HCT116 (cell line): ENCODE measurements at regions not wholly inside any gene's neighbourhood (a gene's known extent, or its start where the extent isn't known, plus 50 kb on each side); places are given as distances from the start of the nearest gene placed in this dataset.

Source experiments
- ATAC-seq: fragments of 200-7000 bp; cut with Tn5 transposase; 2 replicates; pipeline ENCODE4 v1.9.1; 2020; ENCODE audit warnings: mild to moderate bottlenecking, moderate library complexity
- BruUV-seq: library from RNA; stranded (reverse); fragments of 400-500 nt; replicated peaks from 2 replicates; lab custom pipeline; 2021; lab: Mats Ljungman, UMichigan
- CTCF ChIA-PET: fragments of 300-600 bp; sonication (Branson Sonifier 250); formaldehyde crosslinking; loops from one replicate; lab custom pipeline; 2021; ENCODE audit warnings: antibody characterized with exemption; lab: Charles Lee
- POLR2A ChIA-PET: fragments of 300-600, 350-600 bp; sonication (Branson Sonifier 250); formaldehyde crosslinking; loops from one replicate; lab custom pipeline; 2021; ENCODE audit warnings: antibody characterized with exemption; lab: Charles Lee
- RAD21 ChIA-PET, 2 experiments: fragments of 300-600 bp; sonication (Branson Sonifier 250); formaldehyde crosslinking; loops; one replicate each; lab custom pipeline; 2023; ENCODE audit warnings: low total read pairs in 2 of 2; ENCODE audit not compliant: uncharacterized antibody in 2 of 2, unreplicated experiment in 2 of 2, low non-redundant PET in 1 of 2; lab: Charles Lee
- DNase-seq: peaks from one replicate; pipeline ENCODE4 v3.0.0-alpha.2; 2010; ENCODE audit warnings: low read depth, low spot score
- H2AFZ ChIP-seq: fragments of 200-600 bp; shearing (Covaris generic), sonication (generic); 2 replicates; pipeline ENCODE4 v1.6.1; 2017; ENCODE audit warnings: low read depth, mixed run types, mixed read lengths, antibody characterized with exemption, low read length; ENCODE audit not compliant: poor library complexity, severe bottlenecking
- H3K27ac ChIP-seq: 2 replicates; pipeline ENCODE4 v1.5.1; 2012; ENCODE audit warnings: low read depth, low read length
- H3K27me3 ChIP-seq: fragments of 200-600 bp; sonication (generic); 2 replicates; pipeline ENCODE4 v1.6.1; 2016; ENCODE audit warnings: mixed run types, low read length, mixed read lengths; ENCODE audit not compliant: insufficient read depth
- H3K36me3 ChIP-seq, 2 experiments: fragments of 200-500 bp in 1 of 2; fragments of 200-600 bp in 1 of 2; sonication (Bioruptor generic) in 1 of 2; sonication (generic) in 1 of 2; 2 replicates each; pipeline versions ENCODE4 v1.5.1 to v1.6.1; 2014 to 2016; ENCODE audit warnings: low read length in 2 of 2, inconsistent platforms in 1 of 2, mixed read lengths in 1 of 2, mixed run types in 1 of 2; ENCODE audit not compliant: insufficient read depth in 2 of 2, control insufficient read depth in 1 of 2
- H3K4me1 ChIP-seq, 2 experiments: fragments of 200-600 bp in 1 of 2; sonication (generic) in 1 of 2; 2 replicates each; pipeline versions ENCODE4 v1.5.1 to v1.6.1; 2012 to 2017; ENCODE audit warnings: low read length in 2 of 2, inconsistent platforms in 1 of 2, mild to moderate bottlenecking in 1 of 2, mixed read lengths in 1 of 2, mixed run types in 1 of 2, moderate library complexity in 1 of 2; ENCODE audit not compliant: insufficient read depth in 2 of 2, control insufficient read depth in 1 of 2
- H3K4me2 ChIP-seq: fragments of 200-600 bp; sonication (generic); 2 replicates; pipeline ENCODE4 v1.6.1; 2017; ENCODE audit warnings: mixed run types, low read length, mixed read lengths
- H3K4me3 ChIP-seq, 2 experiments: fragments of 200-600 bp in 1 of 2; sonication (generic) in 1 of 2; replicated peaks in 1 of 2; 2 replicates each; pipeline ENCODE4 v1.5.1; 2011 to 2016; ENCODE audit warnings: low read length in 2 of 2, control low read depth in 1 of 2, low read depth in 1 of 2, mild to moderate bottlenecking in 1 of 2, mixed read lengths in 1 of 2, mixed run types in 1 of 2
- H3K79me2 ChIP-seq: fragments of 200-600 bp; sonication (generic); 2 replicates; pipeline ENCODE4 v1.6.1; 2017; ENCODE audit warnings: mild to moderate bottlenecking, mixed run types, low read length, moderate library complexity, mixed read lengths; ENCODE audit not compliant: insufficient read depth
- H3K9ac ChIP-seq: fragments of 200-600 bp; sonication (generic); 2 replicates; pipeline ENCODE4 v1.6.1; 2016; ENCODE audit warnings: low read length, mixed read lengths
- H3K9me2 ChIP-seq: fragments of 200-600 bp; sonication (generic), shearing (Covaris generic); 2 replicates; pipeline ENCODE4 v1.6.1; 2017; ENCODE audit warnings: mixed run types, mild to moderate bottlenecking, moderate library complexity; ENCODE audit not compliant: insufficient read depth
- H3K9me3 ChIP-seq, 2 experiments: fragments of 200-500 bp in 1 of 2; fragments of 200-600 bp in 1 of 2; sonication (Bioruptor generic) in 1 of 2; sonication (generic) in 1 of 2; 2 replicates each; pipeline ENCODE4 v1.6.1; 2014 to 2017; ENCODE audit warnings: low read length in 2 of 2, mixed read lengths in 2 of 2, inconsistent platforms in 1 of 2, low read depth in 1 of 2, mild to moderate bottlenecking in 1 of 2, mixed run types in 1 of 2, moderate library complexity in 1 of 2; ENCODE audit not compliant: control insufficient read depth in 1 of 2, insufficient read depth in 1 of 2
- H4K20me1 ChIP-seq: fragments of 200-600 bp; sonication (generic), shearing (Covaris generic); 2 replicates; pipeline ENCODE4 v1.6.1; 2017; ENCODE audit warnings: mixed run types, mild to moderate bottlenecking, moderate library complexity; ENCODE audit not compliant: insufficient read depth
- CEBPB ChIP-seq: IDR thresholded peaks from 2 replicates; pipeline ENCODE4 v1.6.1; 2012; ENCODE audit warnings: low read depth
- CTCF ChIP-seq, 3 experiments: fragments of 200-600 bp in 1 of 3; sonication (generic) in 1 of 3; IDR thresholded peaks in 2 of 3; conservative IDR thresholded peaks in 1 of 3; 2 replicates each; pipeline ENCODE4 v1.5.1; 2012 to 2017; ENCODE audit warnings: low read depth in 2 of 3, low read length in 2 of 3, antibody characterized with exemption in 1 of 3, borderline replicate concordance in 1 of 3, control low read depth in 1 of 3, mild to moderate bottlenecking in 1 of 3, mixed read lengths in 1 of 3, mixed run types in 1 of 3, moderate library complexity in 1 of 3; ENCODE audit not compliant: insufficient read depth in 1 of 3
- EGR1 ChIP-seq: IDR thresholded peaks from 2 replicates; pipeline ENCODE4 v1.6.1; 2012; ENCODE audit warnings: low read depth
- ELF1 ChIP-seq: IDR thresholded peaks from 2 replicates; pipeline ENCODE4 v1.6.1; 2012; ENCODE audit warnings: low read depth, borderline replicate concordance
- EZH2 ChIP-seq: fragments of 200-600 bp; sonication (generic); IDR thresholded peaks from 2 replicates; pipeline ENCODE4 v1.6.1; 2017; ENCODE audit warnings: antibody characterized with exemption, mixed run types
- EZH2phosphoT487 ChIP-seq: fragments of 200-600 bp; IDR thresholded peaks from 2 replicates; pipeline ENCODE4 v1.6.1; 2018; ENCODE audit warnings: antibody characterized with exemption, borderline replicate concordance
- FOSL1 ChIP-seq: IDR thresholded peaks from 2 replicates; pipeline ENCODE4 v1.6.1; 2012; ENCODE audit warnings: low read depth
- MAX ChIP-seq: IDR thresholded peaks from 2 replicates; pipeline ENCODE4 v1.6.1; 2012
- POLR2A ChIP-seq: IDR thresholded peaks from 2 replicates; pipeline ENCODE4 v1.7.0; 2011; ENCODE audit warnings: borderline replicate concordance; ENCODE audit not compliant: insufficient read depth, insufficient read length; ENCODE audit errors: extremely low read depth
- POLR2AphosphoS5 ChIP-seq: IDR thresholded peaks from 2 replicates; pipeline ENCODE4 v1.6.1; 2011; ENCODE audit warnings: mild to moderate bottlenecking, low read depth, low read length, moderate library complexity
- RAD21 ChIP-seq: IDR thresholded peaks from 2 replicates; pipeline ENCODE4 v1.6.1; 2012; ENCODE audit warnings: low read depth, mild to moderate bottlenecking
- REST ChIP-seq: IDR thresholded peaks from 2 replicates; pipeline ENCODE4 v1.6.1; 2012; ENCODE audit warnings: low read depth
- SIN3A ChIP-seq: IDR thresholded peaks from 2 replicates; pipeline ENCODE4 v1.6.1; 2012; ENCODE audit warnings: low read depth
- SRF ChIP-seq: IDR thresholded peaks from 2 replicates; pipeline ENCODE4 v1.6.1; 2012; ENCODE audit warnings: low read depth
- YY1 ChIP-seq: IDR thresholded peaks from 2 replicates; pipeline ENCODE4 v1.6.1; 2011; ENCODE audit warnings: low read length, low read depth, moderate library complexity, mild to moderate bottlenecking; ENCODE audit not compliant: insufficient replicate concordance; ENCODE audit errors: extremely low read depth
- ZFX ChIP-seq: fragments of 450-650 bp; IDR thresholded peaks from 2 replicates; pipeline ENCODE4 v1.6.1; 2017
- ZNF274 ChIP-seq: fragments of 200-500 bp; sonication (Bioruptor generic); IDR thresholded peaks from 2 replicates; pipeline ENCODE4 v1.6.1; 2014; ENCODE audit warnings: mild to moderate bottlenecking, low read depth, low read length, inconsistent platforms
- intact Hi-C: fragments of 100-400 bp; cut with micrococcal nuclease; formaldehyde crosslinking; loops from 2 replicates; pipeline ENCODE4 v1.10.0; 2022

GRCh38 chr1:106749906-106750305 lies 306.6 kb upstream of the PRMT6 start:
- Histone ChIP-seq H3K4me1 (no peaks in the 10 kb centered on the region), H3K4me2 (no peak overlapping the region), H3K9me2 (no peaks in the 10 kb centered on the region), H3K27ac (no peak overlapping the region), H3K27me3 (no peaks in the 10 kb centered on the region), H3K9me3 (peaks cover 15 to 44% of the 10 kb centered on the region in 2 experiments; a peak in 2 of 4 replicates), H2AFZ (no peak overlapping the region), H3K36me3 (no peaks in the 10 kb centered on the region), H4K20me1 (no peaks in the 10 kb centered on the region), H3K4me3 (no peak overlapping the region), H3K79me2 (no peaks in the 10 kb centered on the region), H3K9ac (no peak overlapping the region)
- RAD21 ChIA-PET = no interaction called here
- POLR2A ChIA-PET = no interaction called here
- CTCF ChIA-PET = no interaction called here
- BruUV-seq = no TSS peak
- TF ChIP-seq EGR1 = no peak
- no peak for TF ChIP-seq ZFX
- no peak for TF ChIP-seq SRF
- no peak for TF ChIP-seq CEBPB
- TF ChIP-seq REST = no peak
- TF ChIP-seq YY1 = no peak
- TF ChIP-seq EZH2phosphoT487 = no peak
- TF ChIP-seq EZH2 = no peak
- no peak for TF ChIP-seq POLR2AphosphoS5
- no peak for TF ChIP-seq FOSL1
- no peak for TF ChIP-seq MAX
- no peak for TF ChIP-seq RAD21
- no peak for TF ChIP-seq ZNF274
- no peak for TF ChIP-seq CTCF (IDR thresholded peaks at IDR 0.05 in 2 of 3, conservative IDR thresholded peaks at IDR 0.05 in 1 of 3; ENCODE audit: borderline replicate concordance in 1 of 3, insufficient read depth in 1 of 3, low read depth in 2 of 3, low read length in 2 of 3)
- no peak for TF ChIP-seq ELF1
- no peak for TF ChIP-seq SIN3A
- no peak for TF ChIP-seq POLR2A
- ATAC-seq (no peak), DNase-seq (no peak)
- intact Hi-C loops = no loop called here
